Stimulated activated CD4-positive, alpha-beta T cell treated with anti-CD3 and anti-CD28 coated beads, Interleukin-4, amount 100 ng/mL, for 1 hour (primary cell): ENCODE measurements at regions not wholly inside any gene's neighbourhood (a gene's known extent, or its start where the extent isn't known, plus 50 kb on each side); places are given as distances from the start of the nearest gene placed in this dataset.

Source experiments
- DNase-seq: peaks from one replicate; pipeline ENCODE4 v3.0.0-alpha.2; 2020

GRCh38 chr1:34270181-34270580 lies 93.5 kb downstream of the C1orf94 start:
- no peak for DNase-seq

DNA sequence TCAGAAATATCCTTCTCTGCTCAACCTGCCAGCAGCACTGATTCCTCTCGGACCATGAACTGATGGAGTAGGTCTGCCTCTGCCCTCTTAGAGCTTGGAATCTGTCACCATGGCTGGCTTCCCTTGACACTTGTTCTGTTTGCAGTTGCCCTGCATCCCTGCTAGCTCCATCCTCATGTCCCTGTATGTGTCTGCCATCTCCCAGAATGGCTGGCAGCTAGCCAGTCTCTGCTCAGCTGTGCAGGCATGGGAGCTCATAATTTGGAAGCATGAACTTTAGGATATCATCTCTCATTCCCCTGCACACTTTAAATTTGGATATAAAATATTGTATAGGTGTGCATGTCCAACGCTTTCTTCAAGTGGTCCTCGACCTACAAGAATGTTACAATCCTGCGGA lies 95.4 kb downstream of the C1orf94 start:
- DNase-seq = no peak

DNA sequence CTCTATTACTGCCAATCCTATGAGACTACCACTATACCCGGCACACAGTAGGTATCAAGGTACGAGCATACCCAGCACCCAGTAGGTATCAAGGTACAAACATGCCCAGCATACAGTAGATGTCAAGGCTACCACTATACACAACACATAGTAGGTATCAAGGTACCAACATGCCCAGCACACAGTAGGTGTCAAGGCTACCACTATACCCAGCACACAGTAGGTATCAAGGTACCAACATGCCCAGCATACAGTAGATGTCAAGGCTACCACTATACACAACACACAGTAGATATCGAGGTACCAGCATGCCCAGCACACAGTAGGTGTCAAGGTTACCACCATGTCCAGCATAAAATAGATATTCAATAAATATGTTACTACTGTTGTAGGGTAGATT lies 98.4 kb downstream of the C1orf94 start:
- no peak for DNase-seq

DNA sequence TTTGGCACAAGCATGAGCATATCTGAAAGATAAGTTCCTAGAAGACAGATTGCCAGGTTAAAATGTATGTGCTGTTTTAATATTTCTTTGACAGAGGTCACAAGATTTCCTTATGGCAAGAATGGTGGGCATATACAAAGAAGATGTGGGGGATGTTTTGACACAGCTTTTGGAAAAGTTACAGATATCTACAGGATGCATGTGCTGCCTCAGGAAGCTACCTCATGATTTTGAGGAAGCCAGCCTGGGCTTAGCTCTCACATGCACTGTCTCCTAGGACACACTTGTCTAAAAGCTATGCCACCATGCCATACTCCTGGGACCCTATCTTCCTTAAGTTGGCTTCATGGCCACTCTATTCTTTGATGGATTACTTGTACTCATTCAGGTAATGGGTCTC lies 99.9 kb downstream of the C1orf94 start:
- DNase-seq = no peak

- no peak for DNase-seq
Measured at GRCh38 chr1:34277150-34277549, 100.4 kb downstream of the C1orf94 start.

DNA sequence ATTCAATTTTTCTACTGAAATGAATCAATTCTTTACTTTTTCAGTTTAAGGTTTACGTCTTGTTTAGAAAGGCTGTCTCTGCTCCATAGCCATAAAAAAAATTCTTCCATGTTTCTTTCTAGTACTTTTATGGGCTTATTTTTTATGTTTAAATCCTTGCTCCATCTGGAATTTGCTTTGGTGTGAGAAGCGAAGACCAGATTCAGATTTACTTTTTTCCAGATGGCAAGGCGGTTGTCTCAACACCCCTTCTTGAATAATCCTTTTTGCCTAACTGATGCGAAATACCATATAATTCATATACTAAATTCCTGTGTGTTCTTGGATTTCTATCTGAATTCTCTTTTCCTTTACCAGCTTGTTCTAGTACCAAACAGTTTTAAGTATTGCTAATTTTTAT lies 101.5 kb downstream of the C1orf94 start:
- no peak for DNase-seq

DNA sequence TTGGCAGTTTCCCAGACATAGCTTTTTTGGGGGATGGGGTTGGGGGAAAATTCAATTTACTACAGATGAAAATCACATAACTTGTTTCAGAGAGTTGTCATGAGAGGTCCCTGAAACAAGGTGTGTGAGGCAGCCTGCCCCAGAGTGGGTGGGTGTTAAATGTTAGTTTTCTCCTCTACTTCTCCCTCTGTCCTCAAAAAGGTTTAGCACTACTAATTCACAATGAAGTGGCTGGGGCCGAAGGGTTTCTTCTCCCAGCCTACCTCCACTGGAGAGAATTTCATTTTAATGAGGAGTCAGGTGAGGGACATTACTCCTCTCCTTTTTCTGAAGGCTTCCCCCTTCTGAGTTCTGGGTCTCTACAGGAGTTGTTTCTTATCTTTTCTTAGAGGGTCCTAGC lies 103.3 kb downstream of the C1orf94 start:
- DNase-seq = no peak

DNA sequence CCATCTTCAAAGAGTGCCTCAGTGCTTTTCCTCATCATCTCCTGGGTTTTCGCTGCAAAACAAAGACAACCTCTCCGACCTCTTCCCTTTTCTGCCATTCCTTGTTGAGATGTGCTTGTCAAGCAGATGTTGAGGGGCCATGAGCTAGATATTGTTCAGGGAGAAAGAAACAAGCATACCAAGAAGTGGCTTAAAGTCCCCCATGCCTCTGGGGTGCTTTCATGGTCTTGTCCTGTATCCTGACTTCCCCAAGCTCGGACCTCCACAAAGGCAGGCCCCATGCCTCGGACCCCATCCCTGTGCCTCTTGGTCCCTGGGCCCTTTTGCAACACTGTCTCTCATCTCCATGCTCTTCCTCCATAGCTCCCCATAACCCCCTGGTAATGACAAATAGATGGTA lies 103.8 kb downstream of the C1orf94 start:
- no peak for DNase-seq

DNA sequence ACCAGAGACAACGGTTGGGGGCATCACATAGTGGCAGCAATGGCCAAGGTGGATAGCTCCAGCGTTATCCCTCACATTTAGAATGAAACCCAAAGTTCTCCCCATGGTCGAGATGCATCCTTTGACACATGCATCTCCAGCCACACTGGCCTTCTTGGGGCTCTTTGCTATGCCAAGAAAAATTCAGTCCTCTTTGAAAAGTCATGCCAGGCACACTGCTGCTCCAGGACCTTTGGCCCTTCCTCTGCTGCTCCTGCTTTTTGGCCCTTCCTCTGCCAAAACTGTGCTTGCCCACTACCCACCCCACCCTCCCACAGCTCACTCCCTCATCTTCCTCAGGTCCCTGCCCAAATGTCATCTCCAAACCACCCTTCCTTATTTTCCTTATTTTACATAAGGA lies 106.4 kb downstream of the C1orf94 start:
- DNase-seq = no peak

DNA sequence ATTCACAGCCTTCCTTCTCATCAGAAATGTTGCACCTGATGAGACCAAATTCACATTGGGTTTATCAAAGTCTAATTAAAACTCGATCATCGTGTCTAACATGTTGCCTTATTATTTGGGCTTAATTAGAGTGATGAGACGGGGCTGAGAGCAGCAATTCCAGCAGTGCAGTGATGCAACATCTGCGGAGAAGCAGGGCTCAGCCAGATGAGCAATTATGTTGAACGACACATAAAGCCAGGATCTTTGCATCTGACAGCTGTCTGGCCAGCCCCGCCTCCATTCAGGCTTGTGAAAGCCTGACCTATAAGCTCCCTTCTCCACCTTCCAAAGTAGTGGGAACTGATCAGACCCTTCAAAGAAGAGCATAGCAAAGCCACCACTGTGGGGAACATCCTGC lies 109.8 kb downstream of the C1orf94 start:
- no peak for DNase-seq

GRCh38 chr1:34290831-34291230 lies 114.1 kb downstream of the C1orf94 start:
- DNase-seq = no peak

DNA sequence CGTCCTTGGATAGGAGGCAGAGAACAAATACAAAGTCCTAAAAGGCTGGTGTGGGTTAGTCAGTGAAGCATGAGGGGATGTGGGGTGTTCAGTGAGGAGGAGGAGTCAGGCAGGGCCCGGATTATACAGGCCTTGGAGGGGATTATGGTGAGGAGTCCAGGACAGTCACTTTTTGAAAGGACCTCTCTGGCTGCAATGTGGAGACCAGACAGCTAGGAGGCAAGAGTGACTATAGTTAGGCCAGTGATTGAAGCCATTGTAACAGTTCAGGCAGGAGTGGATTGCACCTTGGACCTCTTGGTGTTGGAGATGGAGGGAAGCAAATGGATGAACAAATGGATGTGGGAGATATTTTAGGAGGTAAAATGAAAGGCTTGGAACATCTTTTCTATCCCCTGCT lies 115.8 kb downstream of the C1orf94 start:
- no peak for DNase-seq

DNA sequence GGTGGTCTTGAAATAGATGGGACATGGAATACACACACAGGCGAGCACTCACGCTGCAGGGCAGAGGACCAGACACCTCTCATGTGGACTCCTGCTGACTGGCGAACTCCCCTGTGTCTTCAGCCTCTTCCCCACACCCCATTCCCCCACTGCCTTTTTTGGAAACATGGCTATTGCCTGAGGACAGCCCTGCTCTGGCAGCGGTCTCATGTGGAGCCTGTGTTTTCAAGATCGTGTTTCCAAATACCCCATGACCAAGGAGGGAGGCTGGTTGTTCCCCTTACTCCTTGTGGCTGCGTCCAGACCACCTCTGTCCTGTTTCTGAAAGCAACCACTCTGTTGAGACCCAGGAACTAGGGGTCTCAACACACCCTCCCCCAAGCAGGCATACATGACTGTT lies 119.4 kb downstream of the C1orf94 start:
- DNase-seq = no peak

DNA sequence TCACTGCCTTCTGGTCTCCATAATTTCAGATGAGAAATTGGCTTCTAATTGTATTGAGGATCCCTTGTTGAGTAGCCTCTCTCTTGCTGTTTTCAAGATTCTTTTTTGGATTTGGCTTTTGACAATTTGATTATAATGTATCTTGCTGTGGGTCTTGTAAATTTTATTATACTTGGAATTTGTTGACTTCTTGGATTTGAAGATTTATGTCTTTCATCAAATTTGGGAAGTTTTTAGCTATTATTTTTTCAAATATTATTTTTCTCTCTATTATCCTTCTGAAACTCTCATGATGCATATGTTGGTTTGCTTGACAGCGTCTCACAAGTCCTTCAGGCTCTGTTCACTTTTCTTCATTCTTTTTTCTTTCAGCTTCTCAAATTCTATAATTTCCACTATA lies 126.1 kb downstream of the C1orf94 start:
- no peak for DNase-seq

GRCh38 chr1:34303218-34303617 lies 126.5 kb downstream of the C1orf94 start:
- no peak for DNase-seq

DNA sequence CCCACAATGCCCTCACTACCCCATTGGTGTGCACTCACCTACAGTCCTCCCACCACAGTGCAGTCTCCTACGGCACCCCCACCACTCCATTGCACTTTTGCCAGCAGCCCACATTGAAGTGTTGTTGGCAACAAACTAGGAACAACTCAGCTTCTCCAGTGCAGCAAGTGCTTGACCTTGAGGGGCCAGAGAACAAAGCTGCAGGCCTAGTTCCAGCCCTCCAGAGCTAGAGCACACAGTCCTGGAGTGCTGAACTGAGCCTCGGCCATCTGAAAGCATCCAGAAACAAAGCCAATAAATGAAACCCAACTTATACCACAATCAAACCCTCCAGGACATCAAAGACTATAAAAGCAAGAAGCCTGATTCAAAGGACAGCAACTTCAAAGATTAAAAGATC lies 129.9 kb downstream of the C1orf94 start:
- DNase-seq = no peak

DNA sequence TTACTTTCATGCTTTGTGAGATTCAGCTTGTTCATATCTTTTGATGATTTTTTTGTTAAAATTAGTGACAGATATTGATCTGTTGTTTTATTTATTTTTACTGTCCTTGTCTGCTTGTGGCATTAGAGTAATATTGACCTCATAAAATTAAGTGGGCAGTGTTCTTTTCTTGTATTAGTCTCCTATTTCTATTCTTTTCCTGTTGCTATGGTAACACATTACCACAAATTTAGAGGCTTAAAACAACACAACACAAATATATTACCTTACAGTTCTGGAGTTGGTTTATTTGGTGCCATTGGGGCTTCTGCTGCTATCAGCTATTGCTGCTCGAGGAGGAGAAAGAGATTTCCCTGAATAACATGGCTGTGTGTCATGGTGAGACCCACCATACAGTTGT lies 135.7 kb downstream of the C1orf94 start:
- no peak for DNase-seq

- no peak for DNase-seq
Measured at GRCh38 chr1:34315974-34316373, 139.3 kb downstream of the C1orf94 start.

GRCh38 chr1:34316773-34317172 lies 140.1 kb downstream of the C1orf94 start:
- no peak for DNase-seq

GRCh38 chr1:34319218-34319617 lies 142.5 kb downstream of the C1orf94 start:
- no peak for DNase-seq

DNA sequence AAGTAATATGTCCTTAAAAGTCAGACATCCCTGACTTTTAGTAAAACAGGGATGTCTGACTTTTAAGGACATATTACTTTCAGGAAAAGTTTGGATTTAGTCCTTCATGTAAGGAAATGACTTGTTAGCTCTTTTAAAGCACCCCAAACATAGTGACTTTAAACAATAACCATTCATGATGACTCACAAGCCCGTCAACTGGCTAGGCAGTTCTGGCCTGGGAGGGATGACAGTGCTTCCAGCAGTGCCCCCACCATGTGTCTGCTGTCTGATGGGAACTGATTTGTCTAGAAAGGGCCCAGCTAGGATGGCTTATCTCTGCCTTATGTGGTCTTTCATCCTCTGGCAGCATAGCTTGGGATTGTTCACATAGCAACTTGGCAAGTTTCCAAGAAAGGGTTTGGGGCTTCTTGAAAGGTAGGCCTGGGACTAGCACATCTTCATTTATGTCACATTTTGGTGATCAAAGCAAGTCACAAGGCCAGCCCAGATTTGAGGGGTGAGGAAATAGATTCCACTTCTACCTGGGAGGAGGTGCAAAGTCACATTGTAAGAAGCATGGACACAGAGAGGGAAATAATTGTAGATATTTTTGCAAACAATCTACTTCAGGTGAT lies 143.5 kb downstream of the C1orf94 start:
- DNase-seq = no peak

DNA sequence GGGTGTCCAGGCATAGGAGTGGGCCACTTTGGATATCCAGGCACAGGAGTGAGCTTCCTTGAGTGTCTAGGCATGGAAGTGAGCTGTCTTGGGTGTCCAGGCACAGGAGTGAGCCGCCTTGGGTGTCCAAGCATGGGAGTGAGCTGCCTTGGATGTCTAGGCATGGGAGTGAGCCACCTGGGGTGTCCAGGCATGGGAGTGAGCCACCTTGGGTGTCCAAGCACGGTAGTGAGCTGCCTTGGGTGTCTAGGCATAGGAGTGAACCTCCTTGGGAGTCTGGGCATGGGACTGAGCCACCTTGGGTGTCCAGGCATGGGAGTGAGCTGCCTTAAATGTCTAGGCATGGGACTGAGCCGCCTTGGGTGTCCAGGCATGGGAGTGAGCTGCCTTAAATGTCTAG lies 146.3 kb downstream of the C1orf94 start:
- DNase-seq = no peak

GRCh38 chr1:34324879-34325440 lies 148.3 kb downstream of the C1orf94 start:
- DNase-seq = no peak

- no peak for DNase-seq
Measured at GRCh38 chr1:34328281-34328799, 151.6 kb downstream of the C1orf94 start.

DNA sequence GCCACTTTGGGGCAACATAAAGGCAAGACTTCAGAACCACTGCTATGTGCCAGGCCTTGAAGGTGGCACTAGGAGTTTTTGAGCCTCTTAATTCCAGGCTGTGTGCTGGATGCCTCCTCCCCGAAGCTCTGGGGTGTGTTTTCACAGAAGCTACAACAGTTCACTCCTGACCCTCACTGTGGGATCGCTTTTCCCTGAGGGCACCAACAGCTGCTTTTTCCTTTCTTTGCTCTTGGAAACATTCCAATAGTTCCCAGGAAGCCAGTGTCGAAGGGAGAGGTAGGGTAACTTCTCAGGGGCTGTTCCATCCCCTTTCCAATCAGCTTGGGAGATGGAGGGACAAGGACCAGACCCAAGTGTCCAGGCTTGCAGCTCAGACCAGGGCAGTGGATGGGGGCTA lies 153.4 kb downstream of the C1orf94 start:
- no peak for DNase-seq
